ENCODE measurements at regions not wholly inside any gene's neighbourhood (a gene's known extent, or its start where the extent isn't known, plus 50 kb on each side); places are given as distances from the start of the nearest gene placed in this dataset.

DNA sequence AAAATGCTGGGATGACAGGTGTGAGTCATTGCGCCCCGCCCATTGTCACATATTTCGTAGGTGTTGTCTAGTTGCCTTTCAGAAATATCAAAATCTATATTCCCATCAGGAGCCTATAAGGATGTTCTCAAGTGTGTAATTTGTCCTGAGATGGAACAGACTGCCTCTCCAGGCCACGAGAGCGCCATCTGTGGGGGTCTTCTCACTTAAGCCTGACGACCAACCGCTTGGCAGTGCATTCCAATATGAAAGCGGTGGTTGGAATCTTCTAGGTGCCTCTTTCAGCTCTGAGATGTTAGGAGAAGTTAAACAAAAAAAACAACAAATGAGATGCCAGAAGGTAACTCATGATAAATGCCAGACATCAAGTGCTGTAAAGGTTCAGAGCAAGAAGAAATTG, 488.5 kb downstream of the QKI start:
- no peaks in the 10 kb centered on the region for H3K9me3 ChIP-seq
- DNase-seq (no peak), ATAC-seq (no peak)
- TF ChIP-seq, protein P1, sequence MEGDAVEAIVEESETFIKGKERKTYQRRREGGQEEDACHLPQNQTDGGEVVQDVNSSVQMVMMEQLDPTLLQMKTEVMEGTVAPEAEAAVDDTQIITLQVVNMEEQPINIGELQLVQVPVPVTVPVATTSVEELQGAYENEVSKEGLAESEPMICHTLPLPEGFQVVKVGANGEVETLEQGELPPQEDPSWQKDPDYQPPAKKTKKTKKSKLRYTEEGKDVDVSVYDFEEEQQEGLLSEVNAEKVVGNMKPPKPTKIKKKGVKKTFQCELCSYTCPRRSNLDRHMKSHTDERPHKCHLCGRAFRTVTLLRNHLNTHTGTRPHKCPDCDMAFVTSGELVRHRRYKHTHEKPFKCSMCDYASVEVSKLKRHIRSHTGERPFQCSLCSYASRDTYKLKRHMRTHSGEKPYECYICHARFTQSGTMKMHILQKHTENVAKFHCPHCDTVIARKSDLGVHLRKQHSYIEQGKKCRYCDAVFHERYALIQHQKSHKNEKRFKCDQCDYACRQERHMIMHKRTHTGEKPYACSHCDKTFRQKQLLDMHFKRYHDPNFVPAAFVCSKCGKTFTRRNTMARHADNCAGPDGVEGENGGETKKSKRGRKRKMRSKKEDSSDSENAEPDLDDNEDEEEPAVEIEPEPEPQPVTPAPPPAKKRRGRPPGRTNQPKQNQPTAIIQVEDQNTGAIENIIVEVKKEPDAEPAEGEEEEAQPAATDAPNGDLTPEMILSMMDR (IDR thresholded peaks at IDR 0.05) = no peak
- no peak for TF ChIP-seq POLR2A (IDR thresholded peaks at IDR 0.05)
- H3K4me1 ChIP-seq = no peaks in the 10 kb centered on the region
- no peak overlapping the region for H3K27ac ChIP-seq
- 74% methylated on average over 8 of the region's 8 CpGs for WGBS (ENCODE audit: insufficient coverage, low coverage, low lambda C conversion rate, missing lambda C conversion rate)
- H3K4me3 ChIP-seq = no peak overlapping the region
- H3K36me3 ChIP-seq = no peaks in the 10 kb centered on the region
- H3K27me3 ChIP-seq = no peaks in the 10 kb centered on the region
- intact Hi-C loops (cut with DNase I) = no loop called here

DNA sequence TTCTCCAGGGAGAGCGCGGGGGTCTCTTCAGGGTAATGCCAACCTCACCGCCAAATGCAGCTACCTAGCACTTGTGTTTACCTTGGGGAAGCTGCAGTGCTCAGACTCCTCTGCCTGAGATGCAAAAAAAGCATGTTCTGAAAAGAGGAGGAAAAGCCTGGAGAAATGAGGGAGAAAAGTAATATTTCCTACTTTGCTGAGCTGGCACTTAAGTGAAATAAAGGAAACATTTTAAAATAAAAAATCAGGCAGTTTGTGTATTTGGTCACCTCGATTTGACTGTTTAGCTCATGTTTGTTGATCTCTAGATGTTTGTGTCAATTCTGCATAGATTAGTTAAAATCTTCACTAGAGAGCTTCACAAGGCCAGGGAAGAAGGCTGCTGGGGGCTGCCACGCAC, 487.2 kb downstream of the QKI start:
- Histone ChIP-seq H3K27ac (no peak overlapping the region), H3K36me3 (no peaks in the 10 kb centered on the region), H3K4me1 (no peaks in the 10 kb centered on the region), H3K4me3 (no peak overlapping the region), H3K9me3 (no peaks in the 10 kb centered on the region), H3K27me3 (no peaks in the 10 kb centered on the region)
- TF ChIP-seq, protein P1 (IDR thresholded peaks at IDR 0.05) = no peak
- no peak for TF ChIP-seq POLR2A (IDR thresholded peaks at IDR 0.05)
- intact Hi-C loops (cut with DNase I) = no loop called here
- DNase-seq (no peak), ATAC-seq (no peak)
- 84% methylated on average over 5 of the region's 5 CpGs for WGBS (ENCODE audit: insufficient coverage, low coverage, low lambda C conversion rate, missing lambda C conversion rate)

DNA sequence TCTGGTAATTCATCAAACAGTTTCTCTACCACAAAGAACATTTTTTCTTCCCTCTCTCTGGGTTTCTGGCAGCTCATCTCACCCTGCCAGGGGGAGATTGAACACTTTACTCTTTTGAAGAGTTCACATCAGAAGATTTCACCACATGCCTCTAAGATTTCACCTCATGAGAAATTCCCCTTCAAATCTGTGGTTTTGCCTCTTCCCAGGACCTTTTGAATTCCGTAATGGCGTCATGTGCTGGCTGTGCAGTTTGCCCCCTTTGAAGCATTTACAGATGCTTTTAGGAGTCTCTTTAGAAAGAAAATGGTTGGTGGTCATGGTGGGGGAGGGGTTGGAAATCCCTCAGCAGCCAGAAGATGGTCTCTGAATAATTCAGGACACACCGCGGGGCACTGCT, 486.1 kb downstream of the QKI start:
- Histone ChIP-seq H3K4me3 (no peak overlapping the region), H3K27me3 (no peaks in the 10 kb centered on the region), H3K9me3 (no peaks in the 10 kb centered on the region), H3K27ac (no peak overlapping the region), H3K36me3 (no peaks in the 10 kb centered on the region), H3K4me1 (no peaks in the 10 kb centered on the region)
- DNase-seq = no peak
- ATAC-seq = no peak
- intact Hi-C loops (cut with DNase I) = no loop called here
- WGBS (ENCODE audit: insufficient coverage, low coverage, low lambda C conversion rate, missing lambda C conversion rate) = 81% methylated on average over 4 of the region's 4 CpGs
- TF ChIP-seq POLR2A (IDR thresholded peaks at IDR 0.05) = no peak
- TF ChIP-seq, protein P1 (IDR thresholded peaks at IDR 0.05) = no peak

DNA sequence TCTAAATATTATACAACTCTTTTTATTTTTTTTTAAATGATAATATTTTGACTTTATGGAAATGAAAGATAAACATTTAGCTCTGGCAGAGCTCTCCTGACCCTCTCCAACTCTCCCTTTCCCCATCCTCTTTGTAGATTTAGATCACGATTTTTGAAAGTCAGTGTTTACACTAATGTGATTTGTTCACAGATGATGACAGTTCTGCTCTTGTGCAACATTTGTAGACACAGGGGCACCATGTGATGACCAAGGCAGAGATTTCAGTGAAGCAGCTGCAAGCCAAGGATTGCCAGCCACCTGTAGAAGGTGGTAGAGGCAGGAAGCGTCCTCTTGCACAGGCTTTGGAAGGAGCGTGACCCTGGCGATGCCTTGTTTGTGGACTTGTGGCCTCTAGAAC, 483.2 kb downstream of the QKI start:
- peak in 1 of 4 donors; percentile 29 for ATAC-seq
- DNase-seq = no peak
- Histone ChIP-seq H3K36me3 (no peaks in the 10 kb centered on the region), H3K9me3 (no peaks in the 10 kb centered on the region), H3K27ac (no peak overlapping the region), H3K4me1 (peaks cover 0 to 2% (median 0%) of the 10 kb centered on the region in 4 donors), H3K4me3 (no peak overlapping the region), H3K27me3 (no peaks in the 10 kb centered on the region)
- 8% methylated on average over 1 of the region's 4 CpGs for WGBS (ENCODE audit: insufficient coverage, low coverage, low lambda C conversion rate, missing lambda C conversion rate)
- no peak for TF ChIP-seq POLR2A (IDR thresholded peaks at IDR 0.05)
- TF ChIP-seq, protein P1 (IDR thresholded peaks at IDR 0.05) = no peak
- intact Hi-C loops (cut with DNase I) = no loop called here

DNA sequence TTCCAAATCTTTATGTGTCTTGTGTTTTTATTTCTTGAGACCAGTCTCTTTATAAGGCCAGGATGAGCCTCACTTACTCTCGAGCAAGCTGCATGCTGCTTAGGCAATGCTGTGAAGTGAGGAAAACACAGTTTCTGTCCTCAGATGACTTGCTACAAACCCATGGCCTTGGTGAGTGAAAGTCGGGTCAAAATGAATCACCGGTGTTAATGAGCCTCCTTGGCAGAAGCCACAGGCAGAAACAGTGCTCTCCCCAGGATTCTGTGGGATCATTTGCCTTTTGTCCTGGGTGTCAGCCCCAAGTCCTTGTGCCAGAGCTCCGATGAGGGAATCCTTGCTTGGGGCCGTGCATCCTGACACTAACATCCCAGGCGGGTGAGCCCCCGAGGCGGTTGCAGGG, 482.5 kb downstream of the QKI start:
- Histone ChIP-seq H3K4me3 (no peak overlapping the region), H3K9me3 (no peaks in the 10 kb centered on the region), H3K27ac (no peak overlapping the region), H3K4me1 (peaks cover 0 to 2% (median 0%) of the 10 kb centered on the region in 4 donors), H3K36me3 (no peaks in the 10 kb centered on the region), H3K27me3 (no peaks in the 10 kb centered on the region)
- ATAC-seq = no peak
- DNase-seq = no peak
- 41% methylated on average over 3 of the region's 8 CpGs for WGBS (ENCODE audit: insufficient coverage, low coverage, low lambda C conversion rate, missing lambda C conversion rate)
- intact Hi-C loops (cut with DNase I) = no loop called here
- TF ChIP-seq POLR2A (IDR thresholded peaks at IDR 0.05) = no peak
- TF ChIP-seq, protein P1 (IDR thresholded peaks at IDR 0.05) = no peak
